Mesodermal cell (in vitro differentiated cells): ENCODE measurements at regions not wholly inside any gene's neighbourhood (a gene's known extent, or its start where the extent isn't known, plus 50 kb on each side); places are given as distances from the start of the nearest gene placed in this dataset.

Experiments used
- H3K27ac ChIP-seq: 2 replicates; pipeline ENCODE4 v1.7.0; 2013; ENCODE audit warnings: mild to moderate bottlenecking, low read depth, low read length, moderate library complexity; ENCODE audit not compliant: severe bottlenecking
- H3K36me3 ChIP-seq: 2 replicates; pipeline ENCODE4 v1.7.1; 2013; ENCODE audit warnings: mild to moderate bottlenecking, low read length, moderate library complexity; ENCODE audit not compliant: control insufficient read depth, insufficient read depth
- H3K4me1 ChIP-seq: one replicate; pipeline ENCODE4 v1.7.1; 2013; ENCODE audit warnings: mild to moderate bottlenecking, low read length; ENCODE audit not compliant: insufficient read depth, control insufficient read depth, poor library complexity, severe bottlenecking
- H3K4me3 ChIP-seq: 2 replicates; pipeline ENCODE4 v1.7.0; 2013; ENCODE audit warnings: low read length, control low read depth, mild to moderate bottlenecking; ENCODE audit not compliant: insufficient read depth, poor library complexity, severe bottlenecking; ENCODE audit errors: extremely low read depth
- H3K9me3 ChIP-seq: 2 replicates; pipeline ENCODE4 v1.7.1; 2013; ENCODE audit warnings: mild to moderate bottlenecking, low read length, moderate library complexity; ENCODE audit not compliant: control insufficient read depth
- WGBS, 2 experiments: methylation state at CpG; one replicate each; pipeline ENCODE4 v1.1.5; 2013; ENCODE audit warnings: missing lambda C conversion rate in 2 of 2; ENCODE audit not compliant: insufficient coverage in 2 of 2; 5-methylcytosine and 5-hydroxymethylcytosine counted together

GRCh38 chr18:38313831-38314230 is 748.2 kb upstream of the CELF4 start:
- Histone ChIP-seq H3K36me3 (no peaks in the 10 kb centered on the region), H3K9me3 (no peaks in the 10 kb centered on the region), H3K4me3 (no peak overlapping the region), H3K27ac (peak overlapping the region; percentile 50), H3K4me1 (peaks cover 5% of the 10 kb centered on the region)

DNA sequence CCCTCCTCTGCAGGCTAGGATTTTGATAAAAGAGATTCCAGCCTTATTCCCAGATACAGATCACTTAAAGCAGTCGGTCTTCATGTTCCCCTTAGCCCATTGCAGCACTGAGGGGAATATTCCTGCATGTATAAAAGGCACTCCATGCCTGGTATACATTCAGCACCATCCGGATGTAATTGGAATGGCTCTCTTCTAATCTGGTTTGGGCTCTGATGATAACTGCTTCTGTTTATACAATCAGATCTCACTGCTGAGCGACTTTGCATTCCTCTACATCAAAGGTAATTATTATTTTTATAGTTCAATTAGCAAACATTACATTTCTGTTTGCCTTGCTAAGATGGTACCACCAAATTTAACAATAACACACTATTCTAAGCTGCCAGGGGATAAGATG is 746.9 kb upstream of the CELF4 start:
- 83% methylated on average over 2 of the region's 3 CpGs; no CpG with 5 or more reads in 1 of the 2 experiments for WGBS, 2 experiments
- Histone ChIP-seq H3K9me3 (no peaks in the 10 kb centered on the region), H3K4me1 (peaks cover 5% of the 10 kb centered on the region)

DNA sequence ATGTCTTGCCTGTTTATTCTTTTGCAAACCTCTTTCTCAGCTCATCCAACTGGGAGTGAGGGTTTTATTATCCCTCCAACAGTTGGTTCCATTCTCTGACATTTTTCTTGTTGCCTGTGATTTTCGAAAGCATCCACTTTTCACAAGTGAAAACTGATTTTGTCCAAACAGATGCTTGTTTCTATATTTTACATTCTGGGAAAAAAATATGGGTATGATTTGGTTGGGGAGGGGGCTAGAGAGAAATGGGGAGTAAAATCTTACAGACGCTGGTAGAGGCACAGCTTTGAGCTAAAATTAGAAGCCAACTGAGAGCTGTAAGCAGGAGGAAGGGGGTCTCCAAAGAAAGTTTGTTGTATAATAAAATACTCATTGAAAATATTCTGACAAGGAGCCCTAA is 745.3 kb upstream of the CELF4 start:
- no peak overlapping the region for H3K4me3 ChIP-seq
- H3K4me1 ChIP-seq = peaks cover 5% of the 10 kb centered on the region
- H3K36me3 ChIP-seq = no peaks in the 10 kb centered on the region
- 91 to 100% methylated on average over 1 of the region's 2 CpGs for WGBS, 2 experiments
- H3K9me3 ChIP-seq = no peaks in the 10 kb centered on the region
- H3K27ac ChIP-seq = no peak overlapping the region

More for the DNA sequence above, 746.9 kb upstream of the CELF4 start:
- Histone ChIP-seq H3K27ac (no peak overlapping the region), H3K36me3 (no peaks in the 10 kb centered on the region), H3K4me3 (no peak overlapping the region)

DNA sequence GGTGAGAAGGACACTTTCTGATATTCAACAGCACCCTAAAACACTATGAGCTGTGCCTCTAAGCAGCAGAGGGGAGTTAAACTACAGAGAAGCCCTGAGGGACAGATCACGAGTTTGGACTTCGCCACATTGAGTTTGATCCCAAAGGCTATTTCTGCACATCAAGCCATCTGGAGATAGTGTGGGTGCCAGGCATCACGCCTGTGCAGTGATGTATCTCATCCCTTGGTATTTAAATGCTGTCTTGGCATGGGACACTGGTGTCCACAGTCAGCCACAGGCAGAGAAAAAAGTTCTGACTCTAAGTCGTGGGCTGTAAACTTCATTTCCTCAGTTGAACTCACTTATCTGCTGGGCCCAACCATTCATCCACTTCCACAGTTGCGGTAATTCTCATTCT is 742.3 kb upstream of the CELF4 start:
- H3K4me3 ChIP-seq = no peak overlapping the region
- 95 to 97% methylated on average over 4 to 5 of the region's 5 CpGs for WGBS, 2 experiments
- peaks cover 1% of the 10 kb centered on the region for H3K4me1 ChIP-seq
- H3K9me3 ChIP-seq = no peaks in the 10 kb centered on the region
- no peak overlapping the region for H3K27ac ChIP-seq
- H3K36me3 ChIP-seq = no peaks in the 10 kb centered on the region

GRCh38 chr18:38305961-38306360 is 740.4 kb upstream of the CELF4 start:
- Histone ChIP-seq H3K27ac (no peak overlapping the region), H3K4me3 (no peak overlapping the region), H3K4me1 (no peaks in the 10 kb centered on the region), H3K36me3 (no peaks in the 10 kb centered on the region), H3K9me3 (no peaks in the 10 kb centered on the region)
- WGBS, 2 experiments = 80 to 94% methylated on average over 2 to 4 of the region's 4 CpGs

GRCh38 chr18:38301621-38302020 is 736.0 kb upstream of the CELF4 start:
- Histone ChIP-seq H3K4me1 (no peaks in the 10 kb centered on the region), H3K4me3 (no peak overlapping the region), H3K27ac (no peak overlapping the region), H3K9me3 (no peaks in the 10 kb centered on the region), H3K36me3 (no peaks in the 10 kb centered on the region)

DNA sequence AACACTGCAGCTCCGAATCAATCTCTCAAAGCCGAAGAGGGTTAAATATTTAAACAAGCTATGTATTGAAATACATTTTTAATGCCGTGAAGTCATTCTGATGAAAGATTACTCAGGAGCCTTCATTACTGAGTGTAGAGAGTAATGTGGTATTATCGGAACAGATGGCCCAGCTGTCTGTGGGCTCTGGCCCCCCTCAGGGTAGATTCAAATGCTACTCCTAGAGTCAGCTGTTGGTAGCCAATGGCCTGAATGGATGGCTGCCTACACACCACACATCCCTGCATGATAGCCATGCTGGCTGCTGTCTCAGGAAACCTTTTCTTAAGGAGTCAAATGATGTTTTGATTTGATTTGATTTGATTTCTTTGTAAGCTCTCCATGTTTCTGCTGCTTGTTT is 732.3 kb upstream of the CELF4 start:
- no peak overlapping the region for H3K4me3 ChIP-seq
- whole genome bisulfite sequencing, 2 experiments = 83 to 100% methylated on average over 1 to 2 of the region's 4 CpGs
- no peaks in the 10 kb centered on the region for H3K4me1 ChIP-seq
- H3K36me3 ChIP-seq = no peaks in the 10 kb centered on the region
- H3K9me3 ChIP-seq = no peaks in the 10 kb centered on the region
- no peak overlapping the region for H3K27ac ChIP-seq

- H3K27ac ChIP-seq = no peak overlapping the region
These were observed 724.6 kb upstream of the CELF4 start for GRCh38 chr18:38290229-38290628.

GRCh38 chr18:38284972-38285371 is 719.4 kb upstream of the CELF4 start:
- Histone ChIP-seq H3K4me1 (no peaks in the 10 kb centered on the region), H3K4me3 (no peak overlapping the region), H3K27ac (no peak overlapping the region), H3K36me3 (no peaks in the 10 kb centered on the region), H3K9me3 (no peaks in the 10 kb centered on the region)
- 94 to 100% methylated on average over 2 to 3 of the region's 3 CpGs for WGBS, 2 experiments

More at GRCh38 chr18:38290229-38290628, 724.6 kb upstream of the CELF4 start:
- H3K9me3 ChIP-seq = no peaks in the 10 kb centered on the region
- 88 to 92% methylated on average over 1 of the region's 1 CpG for WGBS, 2 experiments
- H3K4me3 ChIP-seq = no peak overlapping the region
- H3K4me1 ChIP-seq = no peaks in the 10 kb centered on the region
- H3K36me3 ChIP-seq = no peaks in the 10 kb centered on the region

DNA sequence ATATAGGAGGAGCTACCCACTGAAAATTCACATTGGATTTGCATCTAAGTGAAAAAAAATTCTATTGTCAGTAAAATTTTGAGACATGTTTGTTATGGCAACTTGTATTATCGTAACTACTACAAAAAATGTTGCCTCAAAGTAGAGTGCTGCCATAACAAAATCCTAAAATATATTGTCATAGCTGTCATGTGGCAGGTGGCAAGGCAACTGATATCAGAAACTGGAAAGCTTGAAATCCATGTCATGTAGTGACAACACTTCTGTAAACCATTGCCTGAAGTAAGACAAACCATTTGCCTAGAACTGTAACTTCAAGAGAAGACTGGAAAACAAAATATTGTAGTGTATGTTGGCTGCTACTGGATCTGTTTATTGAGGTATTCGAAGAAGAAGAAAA is 697.5 kb upstream of the CELF4 start:
- Histone ChIP-seq H3K9me3 (no peaks in the 10 kb centered on the region), H3K27ac (no peak overlapping the region), H3K4me3 (no peak overlapping the region), H3K36me3 (no peaks in the 10 kb centered on the region), H3K4me1 (no peaks in the 10 kb centered on the region)
- WGBS, 2 experiments = no CpG with 5 or more reads among the region's 2 CpGs

- H3K27ac ChIP-seq = no peak overlapping the region
- H3K9me3 ChIP-seq = no peaks in the 10 kb centered on the region
- H3K36me3 ChIP-seq = no peaks in the 10 kb centered on the region
- H3K4me1 ChIP-seq = peaks cover under 1% of the 10 kb centered on the region
- H3K4me3 ChIP-seq = no peak overlapping the region
These were observed 697.1 kb upstream of the CELF4 start for GRCh38 chr18:38262661-38263060.

DNA sequence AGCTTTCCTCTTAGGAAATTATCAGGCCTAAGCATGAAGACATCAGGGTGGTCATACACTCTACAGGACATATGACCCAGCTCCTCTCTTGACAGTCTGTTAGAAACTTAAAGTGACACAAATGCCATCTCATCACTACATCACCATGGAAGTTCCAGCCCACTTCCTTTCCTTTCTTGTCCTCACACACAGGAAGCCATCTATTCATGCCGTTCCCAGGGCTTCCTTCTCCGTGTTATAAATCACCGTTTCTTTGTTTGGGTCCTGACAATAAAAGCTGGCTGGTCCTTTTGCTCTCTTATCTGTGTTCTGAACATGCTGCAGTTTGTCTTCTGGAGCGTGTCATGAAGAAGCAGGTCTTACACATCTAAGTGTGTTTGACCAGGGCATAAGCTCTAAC is 692.1 kb upstream of the CELF4 start:
- Histone ChIP-seq H3K36me3 (no peaks in the 10 kb centered on the region), H3K9me3 (no peaks in the 10 kb centered on the region), H3K4me3 (no peak overlapping the region), H3K4me1 (peaks cover 7% of the 10 kb centered on the region), H3K27ac (no peak overlapping the region)
- 82 to 87% methylated on average over 3 of the region's 4 CpGs for WGBS, 2 experiments
